ENCODE measurements at regions not wholly inside any gene's neighbourhood (a gene's known extent, or its start where the extent isn't known, plus 50 kb on each side); places are given as distances from the start of the nearest gene placed in this dataset.

GRCh38 chr9:87216897-87217455 lies 269.7 kb upstream of the GAS1 start:
- Histone ChIP-seq H3K4me3 (ENCODE audit: low read length) (no peak overlapping the region), H3K36me3 (ENCODE audit: low read depth, low read length) (no peaks in the 10 kb centered on the region), H4K20me1 (ENCODE audit: low read length) (no peaks in the 10 kb centered on the region), H3K4me2 (ENCODE audit: low read length) (no peak overlapping the region), H3K9me3 (ENCODE audit: low read length) (no peaks in the 10 kb centered on the region), H3K4me1 (ENCODE audit: insufficient read depth, low read length) (no peaks in the 10 kb centered on the region), H2AFZ (ENCODE audit: low read length) (no peak overlapping the region), H3F3A (ENCODE audit: low read length, unreplicated experiment) (no peaks in the 10 kb centered on the region), H3K27ac (ENCODE audit: low read length) (no peak overlapping the region), H3K27me3 (ENCODE audit: low read length) (no peaks in the 10 kb centered on the region; the same call in 1 of the 2 replicates), H3K79me2 (ENCODE audit: low read length) (no peaks in the 10 kb centered on the region), H3K9me2 (replicated peaks; ENCODE audit: low read length) (no peaks in the 10 kb centered on the region), H3K9ac (ENCODE audit: low read length) (no peak overlapping the region)
- no peak for DNase-seq
- no peak for ATAC-seq
- intact Hi-C loops (cut with micrococcal nuclease): no loop called here
- no peak for TF ChIP-seq CTCF (conservative IDR thresholded peaks at IDR 0.05; ENCODE audit: low read depth, low read length)
- no peak for TF ChIP-seq EZH2phosphoT487 (IDR thresholded peaks at IDR 0.05; ENCODE audit: borderline replicate concordance, low read length)
- TF ChIP-seq EZH2 (IDR thresholded peaks at IDR 0.05; ENCODE audit: low read length, unreplicated experiment): no peak
- BruUV-seq (replicated peaks): no TSS peak
- ChIA-PET POLR2A (ENCODE audit: unreplicated experiment) (no interaction called here), CTCF (no interaction called here)

- Histone ChIP-seq H3K27me3 (ENCODE audit: low read length) (no peaks in the 10 kb centered on the region; the same call in 1 of the 2 replicates), H3K4me1 (ENCODE audit: insufficient read depth, low read length) (no peaks in the 10 kb centered on the region), H3K36me3 (ENCODE audit: low read depth, low read length) (no peaks in the 10 kb centered on the region), H3F3A (ENCODE audit: low read length, unreplicated experiment) (no peaks in the 10 kb centered on the region), H3K27ac (ENCODE audit: low read length) (no peak overlapping the region), H3K9ac (ENCODE audit: low read length) (no peak overlapping the region), H2AFZ (ENCODE audit: low read length) (no peak overlapping the region), H3K4me3 (ENCODE audit: low read length) (no peak overlapping the region), H3K4me2 (ENCODE audit: low read length) (no peak overlapping the region), H3K9me2 (replicated peaks; ENCODE audit: low read length) (no peaks in the 10 kb centered on the region), H3K9me3 (ENCODE audit: low read length) (no peaks in the 10 kb centered on the region), H3K79me2 (ENCODE audit: low read length) (no peaks in the 10 kb centered on the region), H4K20me1 (ENCODE audit: low read length) (no peaks in the 10 kb centered on the region)
- POLR2A ChIA-PET (ENCODE audit: unreplicated experiment): no interaction called here
- CTCF ChIA-PET: no interaction called here
- intact Hi-C loops (cut with micrococcal nuclease): no loop called here
- ATAC-seq (no peak), DNase-seq (no peak)
- no TSS peak for BruUV-seq (replicated peaks)
- TF ChIP-seq EZH2phosphoT487 (IDR thresholded peaks at IDR 0.05; ENCODE audit: borderline replicate concordance, low read length): no peak
- TF ChIP-seq EZH2 (IDR thresholded peaks at IDR 0.05; ENCODE audit: low read length, unreplicated experiment): no peak
- TF ChIP-seq CTCF (conservative IDR thresholded peaks at IDR 0.05; ENCODE audit: low read depth, low read length): no peak
These were observed 274.0 kb upstream of the DAPK1 start for GRCh38 chr9:87223392-87224246.

GRCh38 chr9:87226896-87227295 lies 270.8 kb upstream of the DAPK1 start:
- no TSS peak for BruUV-seq (replicated peaks)
- H3K9me2 ChIP-seq (replicated peaks; ENCODE audit: low read length): no peaks in the 10 kb centered on the region
- H3K4me2 ChIP-seq (ENCODE audit: low read length): no peak overlapping the region
- H3K79me2 ChIP-seq (ENCODE audit: low read length): no peaks in the 10 kb centered on the region
- ChIA-PET CTCF (no interaction called here), POLR2A (ENCODE audit: unreplicated experiment) (no interaction called here)
- ATAC-seq: no peak
- no peak for TF ChIP-seq CTCF (conservative IDR thresholded peaks at IDR 0.05; ENCODE audit: low read depth, low read length)
- TF ChIP-seq EZH2 (IDR thresholded peaks at IDR 0.05; ENCODE audit: low read length, unreplicated experiment): no peak
- no peak for TF ChIP-seq EZH2phosphoT487 (IDR thresholded peaks at IDR 0.05; ENCODE audit: borderline replicate concordance, low read length)
- no peaks in the 10 kb centered on the region for H3K27me3 ChIP-seq (ENCODE audit: low read length)
- no peaks in the 10 kb centered on the region for H3K36me3 ChIP-seq (ENCODE audit: low read depth, low read length)
- H2AFZ ChIP-seq (ENCODE audit: low read length): no peak overlapping the region
- H3K4me1 ChIP-seq (ENCODE audit: insufficient read depth, low read length): no peaks in the 10 kb centered on the region
- H3K4me3 ChIP-seq (ENCODE audit: low read length): no peak overlapping the region
- H4K20me1 ChIP-seq (ENCODE audit: low read length): no peaks in the 10 kb centered on the region
- no peak overlapping the region for H3K27ac ChIP-seq (ENCODE audit: low read length)
- intact Hi-C loops (cut with micrococcal nuclease): no loop called here
- H3K9ac ChIP-seq (ENCODE audit: low read length): no peak overlapping the region
- no peaks in the 10 kb centered on the region for H3F3A ChIP-seq (ENCODE audit: low read length, unreplicated experiment)
- no peak for DNase-seq
- H3K9me3 ChIP-seq (ENCODE audit: low read length): no peaks in the 10 kb centered on the region

Measured in PC-3 (cell line).